Panc1 (cell line): ENCODE measurements at regions not wholly inside any gene's neighbourhood (a gene's known extent, or its start where the extent isn't known, plus 50 kb on each side); places are given as distances from the start of the nearest gene placed in this dataset.

Source experiments
- POLR2AphosphoS5 ChIP-seq: IDR thresholded peaks from 2 replicates; pipeline ENCODE4 v1.6.1; 2012; ENCODE audit warnings: mild to moderate bottlenecking, low read depth, low read length, moderate library complexity
- SIN3A ChIP-seq: IDR thresholded peaks from 2 replicates; pipeline ENCODE4 v1.6.1; 2012; ENCODE audit warnings: low read depth, mild to moderate bottlenecking, low read length, moderate library complexity, borderline replicate concordance; ENCODE audit not compliant: insufficient read depth
- TCF7L2 ChIP-seq: IDR thresholded peaks from 2 replicates; pipeline ENCODE4 v1.6.1; 2011; ENCODE audit warnings: mild to moderate bottlenecking, low read depth, low read length, inconsistent platforms
- TF ChIP-seq, protein P1 (sequence below): fragments of 450-650 bp; IDR thresholded peaks from 2 replicates; pipeline ENCODE4 v1.5.1; 2017; ENCODE audit warnings: mild to moderate bottlenecking
- TF ChIP-seq, protein P2 (sequence below), 2 experiments: IDR thresholded peaks; 2 replicates each; pipeline ENCODE4 v1.6.1; 2011 to 2012; ENCODE audit warnings: low read depth in 2 of 2, control low read depth in 1 of 2, low read length in 1 of 2, mild to moderate bottlenecking in 1 of 2, moderate library complexity in 1 of 2; ENCODE audit not compliant: insufficient read depth in 1 of 2

DNA sequence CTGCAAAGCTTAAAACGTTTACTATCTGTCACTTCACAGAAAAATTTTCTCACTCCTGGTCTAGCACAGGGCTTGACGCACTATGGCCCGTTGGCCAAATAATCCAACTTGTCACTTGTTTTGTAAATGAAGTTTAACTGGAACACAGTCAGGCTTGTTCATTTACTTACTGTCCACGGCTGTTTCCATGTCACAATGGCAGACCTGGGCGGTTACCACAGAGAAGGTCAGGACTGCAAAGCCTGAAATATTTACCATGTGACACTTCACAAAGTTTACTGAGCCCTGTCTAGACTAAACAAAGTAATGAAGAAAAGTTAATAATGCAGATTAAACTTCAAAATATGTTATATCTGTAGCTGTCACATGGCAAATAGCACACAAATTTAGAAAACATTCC lies 273.0 kb upstream of the GYPC start:
- TF ChIP-seq, protein P1, sequence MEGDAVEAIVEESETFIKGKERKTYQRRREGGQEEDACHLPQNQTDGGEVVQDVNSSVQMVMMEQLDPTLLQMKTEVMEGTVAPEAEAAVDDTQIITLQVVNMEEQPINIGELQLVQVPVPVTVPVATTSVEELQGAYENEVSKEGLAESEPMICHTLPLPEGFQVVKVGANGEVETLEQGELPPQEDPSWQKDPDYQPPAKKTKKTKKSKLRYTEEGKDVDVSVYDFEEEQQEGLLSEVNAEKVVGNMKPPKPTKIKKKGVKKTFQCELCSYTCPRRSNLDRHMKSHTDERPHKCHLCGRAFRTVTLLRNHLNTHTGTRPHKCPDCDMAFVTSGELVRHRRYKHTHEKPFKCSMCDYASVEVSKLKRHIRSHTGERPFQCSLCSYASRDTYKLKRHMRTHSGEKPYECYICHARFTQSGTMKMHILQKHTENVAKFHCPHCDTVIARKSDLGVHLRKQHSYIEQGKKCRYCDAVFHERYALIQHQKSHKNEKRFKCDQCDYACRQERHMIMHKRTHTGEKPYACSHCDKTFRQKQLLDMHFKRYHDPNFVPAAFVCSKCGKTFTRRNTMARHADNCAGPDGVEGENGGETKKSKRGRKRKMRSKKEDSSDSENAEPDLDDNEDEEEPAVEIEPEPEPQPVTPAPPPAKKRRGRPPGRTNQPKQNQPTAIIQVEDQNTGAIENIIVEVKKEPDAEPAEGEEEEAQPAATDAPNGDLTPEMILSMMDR, result no peak
- TF ChIP-seq POLR2AphosphoS5 (no peak), TCF7L2 (no peak), SIN3A (no peak)
- TF ChIP-seq, protein P2, sequence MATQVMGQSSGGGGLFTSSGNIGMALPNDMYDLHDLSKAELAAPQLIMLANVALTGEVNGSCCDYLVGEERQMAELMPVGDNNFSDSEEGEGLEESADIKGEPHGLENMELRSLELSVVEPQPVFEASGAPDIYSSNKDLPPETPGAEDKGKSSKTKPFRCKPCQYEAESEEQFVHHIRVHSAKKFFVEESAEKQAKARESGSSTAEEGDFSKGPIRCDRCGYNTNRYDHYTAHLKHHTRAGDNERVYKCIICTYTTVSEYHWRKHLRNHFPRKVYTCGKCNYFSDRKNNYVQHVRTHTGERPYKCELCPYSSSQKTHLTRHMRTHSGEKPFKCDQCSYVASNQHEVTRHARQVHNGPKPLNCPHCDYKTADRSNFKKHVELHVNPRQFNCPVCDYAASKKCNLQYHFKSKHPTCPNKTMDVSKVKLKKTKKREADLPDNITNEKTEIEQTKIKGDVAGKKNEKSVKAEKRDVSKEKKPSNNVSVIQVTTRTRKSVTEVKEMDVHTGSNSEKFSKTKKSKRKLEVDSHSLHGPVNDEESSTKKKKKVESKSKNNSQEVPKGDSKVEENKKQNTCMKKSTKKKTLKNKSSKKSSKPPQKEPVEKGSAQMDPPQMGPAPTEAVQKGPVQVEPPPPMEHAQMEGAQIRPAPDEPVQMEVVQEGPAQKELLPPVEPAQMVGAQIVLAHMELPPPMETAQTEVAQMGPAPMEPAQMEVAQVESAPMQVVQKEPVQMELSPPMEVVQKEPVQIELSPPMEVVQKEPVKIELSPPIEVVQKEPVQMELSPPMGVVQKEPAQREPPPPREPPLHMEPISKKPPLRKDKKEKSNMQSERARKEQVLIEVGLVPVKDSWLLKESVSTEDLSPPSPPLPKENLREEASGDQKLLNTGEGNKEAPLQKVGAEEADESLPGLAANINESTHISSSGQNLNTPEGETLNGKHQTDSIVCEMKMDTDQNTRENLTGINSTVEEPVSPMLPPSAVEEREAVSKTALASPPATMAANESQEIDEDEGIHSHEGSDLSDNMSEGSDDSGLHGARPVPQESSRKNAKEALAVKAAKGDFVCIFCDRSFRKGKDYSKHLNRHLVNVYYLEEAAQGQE (IDR thresholded peaks at IDR 0.05; ENCODE audit: insufficient read depth in 1 of 2, low read depth in 2 of 2, low read length in 1 of 2), result no peak
